ENCODE measurements at regions not wholly inside any gene's neighbourhood (a gene's known extent, or its start where the extent isn't known, plus 50 kb on each side); places are given as distances from the start of the nearest gene placed in this dataset.

DNA sequence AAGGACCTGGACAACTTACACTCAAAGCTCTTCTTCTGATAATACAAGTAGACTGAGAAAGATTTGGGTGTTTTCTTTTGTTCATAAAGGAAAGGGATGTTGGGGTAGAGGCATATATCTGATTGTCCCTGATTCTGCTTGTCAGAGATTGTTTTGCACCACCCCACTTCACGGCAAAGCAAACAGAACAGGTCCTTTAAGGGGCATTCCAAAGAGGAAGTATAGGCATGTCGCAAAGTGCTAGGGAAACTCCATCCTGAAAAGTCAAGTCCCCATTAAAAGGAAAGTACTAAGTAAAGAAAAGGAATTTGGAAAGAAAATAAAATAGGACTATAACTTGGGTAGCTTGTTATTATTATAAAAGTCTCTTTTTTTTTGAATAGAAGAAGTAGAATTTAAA lies 233.0 kb downstream of the DNAJB9 start:
- no peaks in the 10 kb centered on the region for H3K9me3 ChIP-seq (ENCODE audit: control insufficient read depth, insufficient read depth, low read depth, low read length)
- H3K27ac ChIP-seq (ENCODE audit: extremely low read depth, low read depth, low read length) = no peak overlapping the region
- CTCF ChIA-PET = interaction anchor here (0.7 kb wide), 1 partner anchor 738 kb away, joined by 3 read pairs; no protein-coding TSS in a partner anchor
- no peak for TF ChIP-seq IKZF3 (tag by site-specific recombination; IDR thresholded peaks at IDR 0.05)
- TF ChIP-seq HOXD13 (CRISPR knock-in tag; IDR thresholded peaks at IDR 0.05; ENCODE audit: borderline replicate concordance) = no peak
- TF ChIP-seq ZFP69B (tag by site-specific recombination; IDR thresholded peaks at IDR 0.05) = no peak
- no peak for TF ChIP-seq ZNF169 (tag by site-specific recombination; IDR thresholded peaks at IDR 0.05)
- H3K36me3 ChIP-seq (ENCODE audit: control insufficient read depth in 2 of 2, insufficient read depth in 1 of 2, low read length in 2 of 2) = no peaks in the 10 kb centered on the region
- no peaks in the 10 kb centered on the region for H3K4me1 ChIP-seq (ENCODE audit: control insufficient read depth, insufficient read depth, low read length)
- H3K4me3 ChIP-seq (ENCODE audit: low read depth, low read length) = no peak overlapping the region
- POLR2A ChIA-PET = no interaction called here

DNA sequence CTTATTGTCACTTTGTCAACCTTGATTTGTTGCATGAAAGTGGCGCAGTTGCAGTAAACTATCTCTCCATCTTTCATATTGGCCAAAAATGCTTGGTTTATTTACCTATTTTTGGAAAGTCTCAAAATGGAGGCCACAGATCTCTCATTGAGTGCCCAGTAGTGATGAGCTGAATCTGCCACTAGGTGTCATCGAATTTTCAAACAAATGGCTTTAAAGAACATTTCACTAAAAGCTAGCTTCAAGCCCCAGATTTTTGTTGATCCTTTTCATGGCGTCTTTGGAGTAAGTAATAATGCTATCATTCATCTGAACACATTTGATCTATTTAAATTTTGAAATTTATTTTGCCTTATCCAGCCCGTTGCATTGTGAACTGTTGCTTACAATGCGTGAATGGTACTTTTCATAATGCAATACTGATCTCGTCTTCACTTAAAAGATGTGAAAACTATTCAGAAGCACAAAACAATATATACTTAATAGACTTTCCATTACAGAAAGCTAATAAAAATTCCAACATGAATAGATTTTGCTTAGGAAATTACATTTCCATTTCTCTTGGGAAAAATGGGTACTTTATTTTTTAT lies 236.2 kb downstream of the DNAJB9 start:
- ChIA-PET POLR2A (no interaction called here), CTCF (interaction anchor here (0.7 to 1.4 kb wide), 6 partner anchors 9 to 511 kb away, joined by 3 to 5 read pairs (median 4); no protein-coding TSS in a partner anchor)
- Histone ChIP-seq H3K4me3 (ENCODE audit: low read depth, low read length) (no peak overlapping the region), H3K36me3 (ENCODE audit: control insufficient read depth in 2 of 2, insufficient read depth in 1 of 2, low read length in 2 of 2) (no peaks in the 10 kb centered on the region), H3K9me3 (ENCODE audit: control insufficient read depth, insufficient read depth, low read depth, low read length) (no peaks in the 10 kb centered on the region), H3K27ac (ENCODE audit: extremely low read depth, low read depth, low read length) (no peak overlapping the region), H3K4me1 (ENCODE audit: control insufficient read depth, insufficient read depth, low read length) (no peaks in the 10 kb centered on the region)
- TF ChIP-seq ZNF654 (tag by site-specific recombination; IDR thresholded peaks at IDR 0.05; ENCODE audit: low read depth) (peak; percentile 45), ZNF324 (tag by site-specific recombination; IDR thresholded peaks at IDR 0.05) (no peak)

DNA sequence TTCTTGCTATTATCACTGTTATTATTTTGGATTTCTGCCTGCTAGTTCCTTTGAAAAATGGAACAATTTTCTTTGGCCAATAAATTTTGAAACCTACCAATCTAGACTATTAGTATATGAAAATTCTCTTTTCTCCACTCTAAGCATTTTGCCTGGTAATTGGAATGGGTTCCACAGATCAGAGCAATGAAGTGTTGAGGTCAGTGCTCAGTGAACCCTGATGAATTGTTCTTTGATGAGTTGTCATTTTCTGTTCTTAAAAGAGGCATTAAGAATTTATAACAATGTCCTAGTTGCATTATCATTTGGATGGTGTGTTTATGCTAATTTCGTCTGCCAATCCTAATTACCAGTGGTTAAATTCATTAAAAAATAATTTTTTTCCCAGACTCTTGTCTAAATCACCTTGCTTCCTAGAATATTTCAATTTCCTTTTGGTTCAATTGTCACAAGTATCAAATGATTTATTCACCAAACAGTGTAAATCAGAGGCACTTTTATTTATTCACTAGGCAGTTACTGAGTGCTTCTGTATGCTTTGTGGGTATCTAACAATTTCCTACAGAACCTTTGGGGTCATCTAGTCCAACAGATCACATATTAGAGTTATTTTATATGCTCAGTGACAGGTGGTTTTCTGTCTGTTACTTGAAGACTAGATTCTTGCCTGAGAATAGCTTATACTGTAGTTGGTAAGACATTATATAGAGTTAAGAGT lies 239.0 kb downstream of the DNAJB9 start:
- Histone ChIP-seq H3K9me3 (ENCODE audit: control insufficient read depth, insufficient read depth, low read depth, low read length) (no peaks in the 10 kb centered on the region), H3K27ac (ENCODE audit: extremely low read depth, low read depth, low read length) (no peak overlapping the region), H3K36me3 (ENCODE audit: control insufficient read depth in 2 of 2, insufficient read depth in 1 of 2, low read length in 2 of 2) (no peaks in the 10 kb centered on the region), H3K4me1 (ENCODE audit: control insufficient read depth, insufficient read depth, low read length) (no peaks in the 10 kb centered on the region), H3K4me3 (ENCODE audit: low read depth, low read length) (no peak overlapping the region)
- TF ChIP-seq ZNF433 (tag by site-specific recombination; IDR thresholded peaks at IDR 0.05; ENCODE audit: low read depth) (no peak), ZNF473 (tag by site-specific recombination; IDR thresholded peaks at IDR 0.05) (no peak), ZNF350 (tag by site-specific recombination; IDR thresholded peaks at IDR 0.05) (no peak), ZNF223 (tag by site-specific recombination; IDR thresholded peaks at IDR 0.05) (no peak), KLF8 (tag by site-specific recombination; IDR thresholded peaks at IDR 0.05) (no peak), ZNF701 (tag by site-specific recombination; IDR thresholded peaks at IDR 0.05) (no peak), ZNF146 (tag by site-specific recombination; IDR thresholded peaks at IDR 0.05) (no peak), OSR2 (tag by site-specific recombination; IDR thresholded peaks at IDR 0.05) (no peak)
- TF ChIP-seq, protein P1, sequence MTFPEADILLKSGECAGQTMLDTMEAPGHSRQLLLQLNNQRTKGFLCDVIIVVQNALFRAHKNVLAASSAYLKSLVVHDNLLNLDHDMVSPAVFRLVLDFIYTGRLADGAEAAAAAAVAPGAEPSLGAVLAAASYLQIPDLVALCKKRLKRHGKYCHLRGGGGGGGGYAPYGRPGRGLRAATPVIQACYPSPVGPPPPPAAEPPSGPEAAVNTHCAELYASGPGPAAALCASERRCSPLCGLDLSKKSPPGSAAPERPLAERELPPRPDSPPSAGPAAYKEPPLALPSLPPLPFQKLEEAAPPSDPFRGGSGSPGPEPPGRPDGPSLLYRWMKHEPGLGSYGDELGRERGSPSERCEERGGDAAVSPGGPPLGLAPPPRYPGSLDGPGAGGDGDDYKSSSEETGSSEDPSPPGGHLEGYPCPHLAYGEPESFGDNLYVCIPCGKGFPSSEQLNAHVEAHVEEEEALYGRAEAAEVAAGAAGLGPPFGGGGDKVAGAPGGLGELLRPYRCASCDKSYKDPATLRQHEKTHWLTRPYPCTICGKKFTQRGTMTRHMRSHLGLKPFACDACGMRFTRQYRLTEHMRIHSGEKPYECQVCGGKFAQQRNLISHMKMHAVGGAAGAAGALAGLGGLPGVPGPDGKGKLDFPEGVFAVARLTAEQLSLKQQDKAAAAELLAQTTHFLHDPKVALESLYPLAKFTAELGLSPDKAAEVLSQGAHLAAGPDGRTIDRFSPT (tag by site-specific recombination; IDR thresholded peaks at IDR 0.05) = no peak
- TF ChIP-seq, protein P2, sequence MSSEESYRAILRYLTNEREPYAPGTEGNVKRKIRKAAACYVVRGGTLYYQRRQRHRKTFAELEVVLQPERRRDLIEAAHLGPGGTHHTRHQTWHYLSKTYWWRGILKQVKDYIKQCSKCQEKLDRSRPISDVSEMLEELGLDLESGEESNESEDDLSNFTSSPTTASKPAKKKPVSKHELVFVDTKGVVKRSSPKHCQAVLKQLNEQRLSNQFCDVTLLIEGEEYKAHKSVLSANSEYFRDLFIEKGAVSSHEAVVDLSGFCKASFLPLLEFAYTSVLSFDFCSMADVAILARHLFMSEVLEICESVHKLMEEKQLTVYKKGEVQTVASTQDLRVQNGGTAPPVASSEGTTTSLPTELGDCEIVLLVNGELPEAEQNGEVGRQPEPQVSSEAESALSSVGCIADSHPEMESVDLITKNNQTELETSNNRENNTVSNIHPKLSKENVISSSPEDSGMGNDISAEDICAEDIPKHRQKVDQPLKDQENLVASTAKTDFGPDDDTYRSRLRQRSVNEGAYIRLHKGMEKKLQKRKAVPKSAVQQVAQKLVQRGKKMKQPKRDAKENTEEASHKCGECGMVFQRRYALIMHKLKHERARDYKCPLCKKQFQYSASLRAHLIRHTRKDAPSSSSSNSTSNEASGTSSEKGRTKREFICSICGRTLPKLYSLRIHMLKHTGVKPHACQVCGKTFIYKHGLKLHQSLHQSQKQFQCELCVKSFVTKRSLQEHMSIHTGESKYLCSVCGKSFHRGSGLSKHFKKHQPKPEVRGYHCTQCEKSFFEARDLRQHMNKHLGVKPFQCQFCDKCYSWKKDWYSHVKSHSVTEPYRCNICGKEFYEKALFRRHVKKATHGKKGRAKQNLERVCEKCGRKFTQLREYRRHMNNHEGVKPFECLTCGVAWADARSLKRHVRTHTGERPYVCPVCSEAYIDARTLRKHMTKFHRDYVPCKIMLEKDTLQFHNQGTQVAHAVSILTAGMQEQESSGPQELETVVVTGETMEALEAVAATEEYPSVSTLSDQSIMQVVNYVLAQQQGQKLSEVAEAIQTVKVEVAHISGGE (tag by site-specific recombination; conservative IDR thresholded peaks at IDR 0.05; ENCODE audit: low read depth) = no peak
- CTCF ChIA-PET = no interaction called here
- POLR2A ChIA-PET = no interaction called here
